Central memory CD8-positive, alpha-beta T cell (primary cell): ENCODE measurements at regions not wholly inside any gene's neighbourhood (a gene's known extent, or its start where the extent isn't known, plus 50 kb on each side); places are given as distances from the start of the nearest gene placed in this dataset.
"Not testable (repeated sequence)": the region's sequence is repeated elsewhere in the genome, so short reads cannot be mapped to it uniquely, and the experiment has no call there.

Experiments
- ATAC-seq: fragments of 150-1000 bp; cut with Tn5 transposase; replicated peaks from 2 replicates; pipeline ENCODE4 v1.10.0; 2022; ENCODE audit warnings: mild to moderate bottlenecking, moderate FRiP score, moderate number of reproducible peaks; ENCODE audit not compliant: poor library complexity, severe bottlenecking; ENCODE audit errors: extremely low read depth
- DNase-seq, 2 donors: peaks; one replicate each; pipeline ENCODE4 v3.0.0; 2021; ENCODE audit warnings: low spot score in 2 of 2
- H3K27ac Mint-ChIP-seq: one replicate; pipeline ENCODE4 v1.8.0; 2022; ENCODE audit warnings: low read depth, mild to moderate bottlenecking, moderate library complexity, mixed read lengths
- H3K27me3 Mint-ChIP-seq: one replicate; pipeline ENCODE4 v1.8.0; 2022; ENCODE audit warnings: mixed read lengths
- H3K36me3 Mint-ChIP-seq: one replicate; pipeline ENCODE4 v1.8.0; 2022; ENCODE audit warnings: mild to moderate bottlenecking, moderate library complexity, mixed read lengths; ENCODE audit not compliant: insufficient read depth
- H3K4me1 Mint-ChIP-seq: one replicate; pipeline ENCODE4 v1.8.0; 2022; ENCODE audit warnings: mixed read lengths
- H3K4me3 Mint-ChIP-seq: one replicate; pipeline ENCODE4 v1.8.0; 2022; ENCODE audit warnings: mild to moderate bottlenecking, moderate library complexity, mixed read lengths
- H3K9me3 Mint-ChIP-seq: one replicate; pipeline ENCODE4 v1.8.0; 2022; ENCODE audit warnings: mixed read lengths

DNA sequence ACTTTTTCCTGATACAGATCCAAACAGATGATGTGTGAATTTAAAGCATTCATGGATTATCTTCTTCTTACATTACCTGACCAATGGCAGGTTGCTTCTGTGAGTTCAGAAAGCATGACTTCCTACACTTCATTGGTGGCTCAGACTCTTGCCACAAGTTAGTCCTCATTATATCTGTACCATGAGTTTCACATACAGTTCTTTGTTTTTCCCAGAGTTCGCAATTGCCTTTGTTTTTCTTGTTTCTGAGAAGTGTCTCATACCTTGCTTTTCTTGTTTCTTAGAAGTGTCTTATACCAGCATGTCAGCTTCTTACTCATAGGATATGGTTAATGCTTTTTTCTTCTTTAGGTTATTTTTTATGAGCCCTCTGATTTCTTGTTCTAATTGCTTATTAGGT lies 133.8 kb upstream of the TLE3 start:
- DNase-seq, result no peak
- ATAC-seq, result no peak
- H3K4me3 Mint-ChIP-seq, result no peak overlapping the region
- no peaks in the 10 kb centered on the region for H3K36me3 Mint-ChIP-seq
- peaks cover 16% of the 10 kb centered on the region for H3K9me3 Mint-ChIP-seq
- H3K4me1 Mint-ChIP-seq, result no peaks in the 10 kb centered on the region
- no peak overlapping the region for H3K27ac Mint-ChIP-seq
- no peaks in the 10 kb centered on the region for H3K27me3 Mint-ChIP-seq

DNA sequence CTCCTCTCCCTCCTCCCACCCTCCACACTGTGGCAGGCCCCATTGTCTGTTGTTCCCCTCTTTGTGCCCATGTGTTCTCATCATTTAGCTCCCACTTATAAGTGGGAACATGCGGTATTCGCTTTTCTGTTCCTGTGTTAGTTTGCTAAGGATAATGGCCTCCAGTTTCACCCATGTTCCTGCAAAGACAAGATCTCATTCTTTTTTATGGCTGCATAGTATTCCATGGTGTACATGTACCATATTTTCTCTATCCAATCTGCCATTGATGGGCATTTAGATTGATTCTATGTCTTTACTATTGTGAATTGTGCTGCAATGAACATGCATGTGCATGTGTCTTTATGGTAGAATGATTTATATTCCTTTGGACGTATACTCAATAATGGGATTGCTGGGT lies 130.2 kb upstream of the TLE3 start:
- not testable (repeated sequence) for DNase-seq, H3K4me3 Mint-ChIP-seq, H3K27ac Mint-ChIP-seq, H3K27me3 Mint-ChIP-seq, ATAC-seq, H3K36me3 Mint-ChIP-seq
- peaks cover 16% of the 10 kb centered on the region for H3K9me3 Mint-ChIP-seq
- H3K4me1 Mint-ChIP-seq, result peaks cover 10% of the 10 kb centered on the region

DNA sequence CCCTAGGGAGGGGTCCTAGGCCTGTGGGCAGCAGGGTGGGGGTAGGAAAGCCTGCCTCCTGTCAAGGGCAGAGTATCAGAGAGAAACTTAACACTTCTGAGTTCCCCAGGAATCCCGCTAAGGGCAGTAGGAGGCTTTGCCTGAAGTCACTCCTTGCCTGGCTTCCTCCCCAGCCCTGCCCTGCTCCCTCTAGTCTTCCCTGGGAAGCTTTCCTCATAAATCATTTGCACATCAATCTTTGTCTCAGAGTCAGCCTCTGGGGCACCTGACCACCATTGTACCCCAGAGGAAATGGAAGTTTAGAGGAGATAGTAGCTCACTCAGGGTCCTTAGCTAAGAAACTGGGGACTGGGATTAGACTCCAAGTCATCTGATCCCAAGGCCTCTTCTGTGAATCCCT lies 129.4 kb upstream of the TLE3 start:
- no peak overlapping the region for H3K27ac Mint-ChIP-seq
- ATAC-seq (no peak), DNase-seq (no peak)
- no peaks in the 10 kb centered on the region for H3K27me3 Mint-ChIP-seq
- no peak overlapping the region for H3K4me3 Mint-ChIP-seq
- H3K9me3 Mint-ChIP-seq, result peaks cover 16% of the 10 kb centered on the region
- H3K36me3 Mint-ChIP-seq, result no peaks in the 10 kb centered on the region
- peaks cover 12% of the 10 kb centered on the region for H3K4me1 Mint-ChIP-seq

DNA sequence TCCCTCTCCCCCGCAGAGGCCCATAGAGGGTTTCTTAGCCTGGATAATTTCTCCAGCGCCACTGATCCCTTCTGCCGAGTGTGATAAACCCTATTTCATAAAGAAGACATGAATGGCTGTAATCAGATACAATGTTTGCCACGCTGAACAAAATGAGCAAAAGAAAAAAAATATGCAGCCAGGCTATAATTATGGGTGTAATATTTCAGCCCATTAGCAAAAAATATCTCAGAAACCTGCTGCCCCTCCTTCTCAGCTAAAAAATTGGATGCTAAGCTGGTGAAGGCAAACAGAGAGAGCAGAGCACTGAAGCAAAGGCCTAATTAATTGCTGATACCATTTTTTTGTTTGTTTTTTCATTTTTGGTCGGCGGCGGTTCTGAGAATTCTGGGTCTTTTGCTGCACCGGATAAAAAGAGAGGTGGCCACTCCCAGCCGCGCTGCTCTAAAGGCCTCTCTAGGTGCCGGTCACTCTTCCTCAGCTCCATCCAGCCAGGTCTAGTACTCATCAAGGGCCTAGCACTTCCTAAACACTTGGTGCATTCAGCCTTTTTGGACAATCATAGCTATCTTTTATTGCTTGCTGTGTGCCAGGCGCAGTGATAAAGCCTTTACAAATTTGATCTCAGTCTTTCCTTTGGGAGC lies 128.7 kb upstream of the TLE3 start:
- Mint-ChIP-seq H3K27ac (no peak overlapping the region), H3K36me3 (no peaks in the 10 kb centered on the region), H3K4me3 (no peak overlapping the region), H3K9me3 (peaks cover 10% of the 10 kb centered on the region), H3K27me3 (no peaks in the 10 kb centered on the region), H3K4me1 (peaks cover 12% of the 10 kb centered on the region)
- ATAC-seq, result no peak
- no peak for DNase-seq

DNA sequence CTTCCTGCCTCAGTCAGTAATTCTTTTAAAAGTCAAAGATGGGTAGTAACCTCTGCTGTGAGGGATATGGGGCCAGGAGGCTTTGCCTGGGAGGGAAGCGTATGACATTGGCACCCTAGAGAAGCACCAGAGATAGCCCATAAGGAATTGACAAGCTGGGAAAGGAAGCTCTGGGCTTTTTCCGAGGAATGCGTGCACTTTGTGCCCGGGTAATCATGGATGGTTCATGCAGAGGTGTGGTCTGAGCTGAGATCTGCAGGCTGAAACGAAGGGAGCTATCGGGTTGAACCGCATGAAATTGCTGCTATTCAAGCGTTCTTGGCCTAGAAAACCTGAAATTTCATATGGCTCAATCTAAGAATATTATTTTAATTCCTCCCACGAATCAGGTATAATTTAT lies 127.7 kb upstream of the TLE3 start:
- peaks cover 12% of the 10 kb centered on the region for H3K4me1 Mint-ChIP-seq
- no peak for ATAC-seq
- no peak overlapping the region for H3K27ac Mint-ChIP-seq
- no peak overlapping the region for H3K4me3 Mint-ChIP-seq
- H3K9me3 Mint-ChIP-seq, result peaks cover 9% of the 10 kb centered on the region
- no peaks in the 10 kb centered on the region for H3K27me3 Mint-ChIP-seq
- DNase-seq, result no peak
- H3K36me3 Mint-ChIP-seq, result no peaks in the 10 kb centered on the region

DNA sequence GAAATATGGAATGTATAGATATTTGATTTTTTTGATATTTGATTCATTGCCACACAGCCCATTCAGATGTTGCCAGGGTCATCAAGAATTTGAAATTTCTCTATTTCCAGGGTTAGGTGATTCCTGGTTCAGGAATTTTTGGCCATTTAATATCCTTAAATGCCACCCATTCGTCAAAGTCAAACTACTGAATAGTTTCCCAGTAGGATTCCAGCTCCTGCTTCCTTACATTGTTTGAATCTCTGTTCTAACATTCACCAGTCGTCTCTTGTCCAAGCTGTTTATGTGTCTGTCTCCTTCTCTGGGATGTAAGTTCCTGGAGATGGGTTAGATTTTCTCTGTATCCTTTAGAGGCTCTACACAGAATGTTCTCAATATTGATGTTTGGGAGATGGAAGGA lies 124.9 kb upstream of the TLE3 start:
- no peak for ATAC-seq
- Mint-ChIP-seq H3K4me1 (peaks cover 12% of the 10 kb centered on the region), H3K4me3 (no peak overlapping the region), H3K9me3 (no peaks in the 10 kb centered on the region), H3K36me3 (no peaks in the 10 kb centered on the region), H3K27me3 (no peaks in the 10 kb centered on the region), H3K27ac (peak overlapping the region; percentile 6)
- no peak for DNase-seq

DNA sequence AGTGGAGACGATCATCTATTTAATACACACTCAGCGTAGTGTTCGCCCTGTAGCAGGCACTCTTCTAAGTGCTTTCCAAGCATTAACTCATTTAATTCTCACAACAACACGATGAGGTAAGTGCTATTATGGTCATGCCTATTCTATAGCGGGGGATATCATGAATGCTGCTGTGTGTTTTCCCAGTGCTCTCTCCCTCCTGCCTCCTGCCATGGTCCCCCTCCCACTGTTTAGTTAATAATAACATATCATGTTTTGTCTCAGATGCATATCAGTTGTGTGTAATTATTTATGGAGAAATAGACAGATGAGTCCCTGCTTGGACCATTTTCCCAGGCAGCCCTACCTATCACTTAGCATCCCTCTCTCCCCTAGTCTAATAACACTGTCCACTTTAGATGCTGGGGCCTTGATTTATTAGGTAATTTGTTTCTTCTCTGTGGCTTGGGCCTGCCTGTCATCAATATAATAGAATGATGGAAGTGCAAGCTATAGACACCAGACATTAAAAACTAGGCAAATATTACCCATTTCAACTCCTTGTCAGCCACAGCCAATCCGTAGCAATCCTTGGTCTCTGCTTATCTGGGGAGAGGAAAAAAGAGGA lies 122.9 kb upstream of the TLE3 start:
- no peaks in the 10 kb centered on the region for H3K36me3 Mint-ChIP-seq
- H3K4me3 Mint-ChIP-seq, result no peak overlapping the region
- no peaks in the 10 kb centered on the region for H3K9me3 Mint-ChIP-seq
- DNase-seq, result no peak
- H3K27ac Mint-ChIP-seq, result no peak overlapping the region
- ATAC-seq, result no peak
- H3K27me3 Mint-ChIP-seq, result no peaks in the 10 kb centered on the region
- peaks cover 12% of the 10 kb centered on the region for H3K4me1 Mint-ChIP-seq

DNA sequence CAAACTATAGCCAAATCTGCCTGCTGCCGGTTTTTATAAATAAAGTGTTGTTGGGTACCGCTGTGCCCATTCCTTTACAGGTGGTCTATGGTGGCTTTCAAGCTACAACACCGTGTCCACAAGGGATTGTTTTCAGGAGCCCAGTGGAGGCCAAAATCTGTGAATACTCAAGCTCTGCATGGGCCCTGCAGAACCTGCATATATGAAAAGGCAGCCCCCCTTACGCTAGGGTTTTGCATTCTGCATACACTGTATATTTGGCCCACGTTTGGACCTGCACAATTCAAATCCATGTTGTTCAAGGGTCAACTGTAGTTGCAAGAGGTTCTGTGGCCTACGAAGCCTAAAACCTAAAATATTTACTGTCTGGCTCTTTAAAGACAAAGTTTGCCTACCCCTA lies 122.2 kb upstream of the TLE3 start:
- H3K27ac Mint-ChIP-seq, result no peak overlapping the region
- no peak for DNase-seq
- H3K4me1 Mint-ChIP-seq, result peaks cover 12% of the 10 kb centered on the region
- H3K27me3 Mint-ChIP-seq, result no peaks in the 10 kb centered on the region
- H3K9me3 Mint-ChIP-seq, result no peaks in the 10 kb centered on the region
- no peaks in the 10 kb centered on the region for H3K36me3 Mint-ChIP-seq
- no peak overlapping the region for H3K4me3 Mint-ChIP-seq
- ATAC-seq, result no peak

DNA sequence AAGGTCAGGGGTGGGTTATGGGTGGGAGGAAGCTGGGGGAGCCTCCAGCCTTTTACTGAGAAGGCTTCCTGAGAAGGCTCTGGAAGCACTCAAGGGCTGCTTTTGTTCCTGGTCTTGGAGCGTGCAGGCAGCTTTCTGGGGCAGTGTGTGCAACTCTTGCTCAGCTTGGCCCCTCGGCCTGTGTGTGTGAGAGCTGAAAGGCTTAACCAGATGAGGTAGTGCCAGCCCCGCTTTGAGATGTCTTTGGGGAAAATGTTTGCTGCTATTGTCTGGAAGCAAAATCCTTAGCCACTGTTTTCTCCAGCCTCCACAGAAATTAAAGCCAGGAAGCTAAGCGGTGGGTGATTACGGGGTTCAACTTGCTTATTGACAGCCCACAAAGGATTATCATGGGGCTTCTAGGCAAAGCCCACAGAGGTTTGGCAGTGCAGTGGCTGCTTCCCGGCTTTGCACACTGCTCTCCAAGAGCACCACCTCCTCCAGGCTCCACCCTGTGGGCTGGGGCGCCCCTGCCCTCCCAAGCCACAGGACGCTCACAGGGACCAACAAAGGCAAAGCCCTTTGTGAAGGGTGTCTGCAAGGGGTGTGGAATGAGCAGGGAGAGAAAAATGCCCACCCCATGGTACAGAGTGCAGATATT lies 121.7 kb upstream of the TLE3 start:
- H3K4me3 Mint-ChIP-seq, result no peak overlapping the region
- no peak for DNase-seq
- no peaks in the 10 kb centered on the region for H3K9me3 Mint-ChIP-seq
- no peaks in the 10 kb centered on the region for H3K36me3 Mint-ChIP-seq
- H3K4me1 Mint-ChIP-seq, result peaks cover 12% of the 10 kb centered on the region
- H3K27ac Mint-ChIP-seq, result no peak overlapping the region
- no peak for ATAC-seq
- no peaks in the 10 kb centered on the region for H3K27me3 Mint-ChIP-seq

DNA sequence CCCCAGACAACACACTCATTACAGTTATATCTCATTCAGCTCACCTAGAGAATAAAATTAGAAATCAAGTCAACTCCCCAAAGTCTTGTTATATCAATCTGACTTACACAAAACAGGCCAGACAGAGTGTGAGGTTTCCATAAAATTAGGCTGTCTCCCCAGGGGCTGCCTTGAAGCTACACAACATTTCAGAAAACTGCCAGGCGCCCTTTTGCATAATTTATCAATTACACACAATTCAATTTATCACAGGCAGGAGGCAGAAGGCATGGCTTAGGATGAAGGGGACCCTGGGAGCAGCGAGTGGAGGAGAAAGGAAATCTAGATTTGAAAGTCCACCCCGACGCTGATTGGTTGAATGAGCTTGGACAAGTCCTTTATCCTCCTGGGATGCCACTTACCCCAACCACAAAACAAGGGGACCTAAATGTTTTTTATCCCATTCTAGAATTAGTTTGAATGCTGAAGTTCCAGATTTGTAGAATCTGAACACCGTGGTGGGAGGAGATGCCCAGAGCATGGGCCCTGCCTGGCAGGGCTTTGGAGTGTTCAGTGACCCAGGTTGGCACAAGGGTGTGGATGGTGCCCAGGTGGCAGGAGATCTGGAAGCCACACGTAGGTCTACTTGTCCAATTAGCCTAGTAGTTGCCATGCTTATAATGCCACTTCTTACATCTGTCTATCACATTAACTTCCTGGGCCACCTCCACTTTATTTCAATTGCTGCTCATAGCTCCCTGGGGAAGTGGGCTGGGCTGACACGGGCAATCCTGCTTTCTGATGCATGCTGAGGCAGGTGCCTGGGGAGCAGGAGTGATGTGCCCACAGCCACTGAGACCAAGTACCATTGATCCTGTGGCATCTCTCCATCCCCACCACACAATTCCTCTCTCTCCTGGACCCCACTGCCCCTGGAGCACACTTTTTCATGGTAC lies 119.8 kb upstream of the TLE3 start:
- ATAC-seq, result no peak
- no peak for DNase-seq
- no peaks in the 10 kb centered on the region for H3K4me1 Mint-ChIP-seq
- H3K27ac Mint-ChIP-seq, result no peak overlapping the region
- H3K36me3 Mint-ChIP-seq, result no peaks in the 10 kb centered on the region
- H3K27me3 Mint-ChIP-seq, result peaks cover 4% of the 10 kb centered on the region
- H3K4me3 Mint-ChIP-seq, result no peak overlapping the region
- no peaks in the 10 kb centered on the region for H3K9me3 Mint-ChIP-seq

DNA sequence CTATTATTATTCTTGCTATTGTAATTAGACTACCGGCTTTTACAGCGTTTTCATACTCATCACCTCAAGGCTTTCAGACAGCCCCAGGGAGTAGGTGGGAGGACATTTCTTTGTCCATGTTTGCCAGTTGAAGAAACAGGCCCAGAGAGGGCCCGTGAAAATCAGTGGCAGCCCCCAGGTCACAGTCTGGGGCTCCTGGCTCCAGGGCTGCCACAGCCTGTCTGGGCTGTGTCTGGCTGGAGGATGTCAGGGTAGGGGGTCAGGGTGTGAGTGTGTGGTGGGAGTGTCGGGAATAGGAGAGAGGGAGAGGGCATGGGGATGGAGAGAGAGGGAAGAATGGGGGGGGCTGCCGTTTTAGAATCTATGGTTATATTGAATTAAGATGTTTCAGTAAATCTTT lies 118.2 kb upstream of the TLE3 start:
- no peaks in the 10 kb centered on the region for H3K36me3 Mint-ChIP-seq
- peak overlapping the region; percentile 27 for H3K27ac Mint-ChIP-seq
- H3K4me3 Mint-ChIP-seq, result no peak overlapping the region
- no peaks in the 10 kb centered on the region for H3K9me3 Mint-ChIP-seq
- DNase-seq (no peak), ATAC-seq (no peak)
- H3K27me3 Mint-ChIP-seq, result peaks cover 7% of the 10 kb centered on the region
- H3K4me1 Mint-ChIP-seq, result no peaks in the 10 kb centered on the region

DNA sequence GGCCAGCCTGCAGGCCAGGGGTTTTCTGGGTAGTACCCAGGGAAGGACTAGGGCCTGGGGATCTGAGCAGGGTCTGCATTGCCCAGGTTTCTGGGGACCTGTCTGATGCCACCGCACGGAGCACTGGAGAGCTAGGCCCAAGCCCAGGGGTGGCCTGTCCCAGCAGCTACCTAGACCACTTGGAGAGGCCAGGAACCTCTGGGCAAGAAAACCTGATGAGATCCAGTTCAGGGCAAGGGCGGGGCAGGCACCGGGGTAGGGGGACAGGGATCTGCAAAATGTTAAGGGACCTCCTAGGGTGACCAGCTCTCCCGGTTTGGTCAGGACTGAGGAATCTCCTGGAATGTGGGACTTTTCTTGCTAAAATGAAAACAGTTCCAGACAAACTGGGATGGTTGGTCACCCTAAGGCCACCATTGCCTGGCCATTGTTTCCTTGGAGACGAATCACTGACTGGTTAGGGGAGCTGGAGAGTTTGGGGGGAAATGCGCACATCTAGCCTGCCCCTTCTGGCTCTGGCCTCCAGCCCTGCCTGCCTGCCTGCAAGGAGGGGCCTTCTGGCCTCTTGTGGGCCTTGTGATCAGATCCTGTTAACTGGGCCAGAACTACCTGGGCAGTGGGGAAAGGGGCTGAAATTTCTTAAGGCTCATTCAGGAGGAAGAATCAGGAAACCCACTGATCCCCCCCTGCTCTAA lies 117.4 kb upstream of the TLE3 start:
- no peaks in the 10 kb centered on the region for H3K4me1 Mint-ChIP-seq
- H3K9me3 Mint-ChIP-seq, result no peaks in the 10 kb centered on the region
- peaks cover 14% of the 10 kb centered on the region for H3K27me3 Mint-ChIP-seq
- DNase-seq, result no peak
- H3K36me3 Mint-ChIP-seq, result no peaks in the 10 kb centered on the region
- H3K27ac Mint-ChIP-seq, result no peak overlapping the region
- ATAC-seq, result no peak
- H3K4me3 Mint-ChIP-seq, result no peak overlapping the region
